ENCODE measurements at regions not wholly inside any gene's neighbourhood (a gene's known extent, or its start where the extent isn't known, plus 50 kb on each side); places are given as distances from the start of the nearest gene placed in this dataset.

DNA sequence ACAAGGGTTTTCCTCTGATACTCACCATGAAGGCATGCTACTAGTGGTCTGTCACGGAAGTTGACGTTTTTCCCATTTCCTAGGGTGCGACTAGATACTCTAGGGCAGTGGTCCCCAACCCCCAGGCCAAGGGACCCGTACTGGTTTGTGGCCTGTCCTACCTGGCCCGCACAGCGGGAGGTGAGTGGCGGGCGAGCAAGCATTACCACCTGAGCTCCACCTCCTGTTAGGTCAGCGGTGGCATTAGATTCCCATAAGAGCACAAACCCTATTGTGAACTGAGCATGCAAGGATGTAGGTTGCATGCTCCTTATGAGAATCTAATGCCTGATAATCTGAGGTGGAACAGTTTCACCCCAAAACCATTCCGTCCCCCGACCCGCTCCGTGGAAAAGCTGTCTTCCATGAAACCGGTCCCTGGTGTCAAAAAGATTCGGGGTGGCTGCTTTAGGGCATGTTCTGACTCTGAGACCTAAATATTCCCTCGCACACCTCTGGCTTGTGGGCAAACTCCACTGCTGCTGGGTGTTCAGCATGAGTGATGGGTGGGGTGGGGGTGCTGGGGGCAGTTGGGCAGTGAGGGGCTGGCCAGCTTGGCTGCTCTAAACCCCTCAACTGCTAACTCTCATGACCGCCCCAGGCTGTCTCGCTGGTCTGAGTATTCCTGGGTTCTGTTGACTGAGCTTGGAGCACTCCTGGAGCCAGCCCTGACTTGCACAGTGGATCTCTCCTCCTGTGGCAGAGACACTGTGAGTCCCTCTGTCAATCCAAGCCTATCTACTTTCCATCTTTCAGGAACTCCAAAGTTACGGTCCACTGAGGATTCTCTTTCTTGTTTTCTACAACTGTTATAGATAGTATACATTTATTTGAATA is 78.3 kb upstream of the NEK6 start:
- no peak for DNase-seq (ENCODE audit: low read depth)

DNA sequence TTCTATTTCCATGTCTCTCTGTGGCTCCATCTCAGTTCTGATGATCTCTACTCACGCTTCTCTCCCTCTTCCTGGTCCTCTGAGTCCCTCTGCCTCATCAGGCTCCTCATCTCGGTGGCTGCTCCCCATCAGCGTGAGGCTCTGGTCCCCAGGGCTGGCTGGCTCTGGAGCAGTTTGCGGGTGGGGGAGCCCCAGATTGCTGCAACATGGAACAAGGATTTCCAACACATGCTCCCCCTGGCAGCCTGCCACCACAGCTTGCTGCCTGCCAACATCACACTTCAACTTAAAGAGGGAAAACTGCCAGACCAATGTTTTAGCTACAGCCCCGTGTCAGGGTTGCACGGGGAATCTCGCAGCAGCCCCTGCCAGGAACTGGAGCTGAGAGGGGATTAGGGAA is 77.2 kb upstream of the NEK6 start:
- DNase-seq (ENCODE audit: low read depth): no peak

- no peak for DNase-seq (ENCODE audit: low read depth)
Observed at GRCh38 chr9:124182741-124183140, 75.0 kb upstream of the NEK6 start.

- DNase-seq (ENCODE audit: low read depth): no peak
Observed at GRCh38 chr9:124183772-124184171, 74.0 kb upstream of the NEK6 start.

- DNase-seq (ENCODE audit: low read depth): no peak
Observed at GRCh38 chr9:124185413-124185812, 72.3 kb upstream of the NEK6 start.

GRCh38 chr9:124187311-124187710 is 70.4 kb upstream of the NEK6 start:
- DNase-seq (ENCODE audit: low read depth): no peak

DNA sequence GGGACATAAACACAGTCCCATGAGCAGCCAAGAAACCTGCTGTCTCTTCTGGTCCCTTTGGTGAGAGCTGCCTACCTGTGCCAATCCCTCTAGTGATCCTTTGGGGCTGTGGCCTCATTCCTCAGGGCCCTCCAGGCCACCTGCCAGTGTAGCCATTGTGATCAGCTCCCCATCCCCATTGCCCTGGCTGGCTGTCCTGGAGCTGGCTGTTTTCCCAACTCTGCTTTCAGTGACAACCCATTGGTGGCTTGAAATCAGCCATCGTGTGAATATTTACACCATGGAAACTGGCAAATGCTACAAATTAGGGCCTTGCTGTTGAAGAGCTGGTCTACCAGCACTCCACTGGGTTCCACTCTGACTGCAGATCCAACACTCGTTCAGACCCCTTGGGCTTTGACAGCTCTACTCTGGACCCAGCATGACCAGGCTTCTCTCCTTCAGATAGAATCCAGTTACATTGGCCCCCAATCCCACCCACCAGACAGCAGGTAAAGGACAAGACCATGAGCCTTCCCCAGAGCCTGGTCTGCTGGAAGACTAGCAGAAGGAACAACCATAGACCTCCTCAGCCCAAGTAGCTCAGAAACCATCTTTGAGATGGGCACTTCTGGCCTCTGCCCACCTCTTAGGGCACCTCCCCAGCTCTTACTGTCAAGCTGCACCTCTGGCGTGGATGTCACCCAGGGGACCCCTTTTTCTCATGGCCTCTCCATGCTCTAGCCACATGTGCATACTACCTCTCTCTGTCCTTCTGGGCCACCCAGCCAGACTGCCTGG is 69.2 kb upstream of the NEK6 start:
- no peak for DNase-seq (ENCODE audit: low read depth)

DNA sequence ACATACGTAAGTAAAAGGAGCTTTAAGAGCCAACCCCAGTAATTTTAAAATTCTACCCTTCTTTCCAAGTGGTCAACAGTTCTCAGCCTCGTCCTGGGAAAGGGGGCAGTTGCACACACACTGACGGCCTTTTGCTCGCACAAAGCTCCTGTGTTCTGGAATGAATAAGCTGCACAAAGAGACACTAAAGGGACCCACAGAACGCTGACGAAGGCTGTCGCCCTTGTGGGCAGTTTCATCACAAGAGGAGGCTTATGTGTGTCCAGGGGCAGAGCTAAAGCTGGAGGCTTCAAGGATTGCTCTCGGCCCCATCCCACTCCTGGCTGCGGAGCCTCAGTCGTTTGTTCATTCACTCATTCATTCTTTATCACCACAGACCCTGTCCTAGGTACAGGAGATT is 67.0 kb upstream of the NEK6 start:
- DNase-seq (ENCODE audit: low read depth): no peak

DNA sequence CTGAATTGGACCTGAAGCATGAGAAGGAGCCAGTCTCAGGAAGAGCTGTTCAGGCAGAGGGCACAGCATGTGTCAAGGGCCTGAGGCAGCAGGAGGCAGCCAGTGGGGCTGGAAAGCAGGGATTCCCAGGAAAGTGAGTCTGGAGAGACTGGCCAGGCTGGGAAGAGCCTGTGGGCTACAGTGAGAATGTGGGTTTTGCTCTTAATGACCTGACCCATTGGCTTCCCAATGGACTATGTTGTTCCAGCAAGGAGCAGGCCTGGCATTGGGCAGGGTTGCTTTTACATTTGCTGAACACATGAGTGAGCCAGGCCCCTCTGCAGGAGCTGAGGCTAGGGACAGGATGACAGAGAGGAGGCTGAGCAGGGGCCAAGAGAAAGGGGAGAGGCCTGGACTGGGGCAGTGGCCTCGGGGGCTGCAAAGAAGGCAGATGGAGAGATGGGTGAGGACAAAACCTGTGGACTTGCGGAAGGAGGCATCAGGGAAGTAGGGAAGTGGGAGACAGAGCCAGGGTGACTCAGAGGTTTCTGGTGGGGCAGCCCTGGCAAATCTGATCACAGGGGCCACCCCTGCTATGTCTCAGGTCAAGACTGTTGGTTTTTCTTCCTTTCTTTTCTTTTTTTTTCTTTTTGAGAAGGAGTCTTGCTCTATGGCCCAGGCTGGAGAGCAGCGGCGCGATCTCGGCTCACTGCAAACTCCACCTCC is 65.9 kb upstream of the NEK6 start:
- DNase-seq (ENCODE audit: low read depth): no peak

DNA sequence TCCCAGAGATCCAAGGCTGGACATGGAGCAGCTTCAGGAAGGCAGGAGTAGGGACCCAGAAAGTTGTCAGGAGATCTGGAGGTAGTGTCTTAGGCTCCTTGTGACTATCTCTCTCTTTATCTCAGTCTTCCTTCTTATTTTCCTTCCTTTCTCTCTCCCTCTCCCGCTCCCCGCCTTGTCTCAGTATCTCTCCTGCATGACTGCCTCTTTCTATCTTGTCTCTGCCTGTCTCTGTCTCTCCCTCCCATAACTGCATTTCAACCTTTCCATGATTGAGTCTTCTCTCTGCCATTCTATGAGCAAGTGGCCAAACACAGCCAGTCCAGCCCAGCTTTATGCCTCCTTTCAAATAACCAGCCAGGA is 61.0 kb upstream of the NEK6 start:
- DNase-seq (ENCODE audit: low read depth): no peak

GRCh38 chr9:124197177-124198095 is 60.3 kb upstream of the NEK6 start:
- no peak for DNase-seq (ENCODE audit: low read depth)

DNA sequence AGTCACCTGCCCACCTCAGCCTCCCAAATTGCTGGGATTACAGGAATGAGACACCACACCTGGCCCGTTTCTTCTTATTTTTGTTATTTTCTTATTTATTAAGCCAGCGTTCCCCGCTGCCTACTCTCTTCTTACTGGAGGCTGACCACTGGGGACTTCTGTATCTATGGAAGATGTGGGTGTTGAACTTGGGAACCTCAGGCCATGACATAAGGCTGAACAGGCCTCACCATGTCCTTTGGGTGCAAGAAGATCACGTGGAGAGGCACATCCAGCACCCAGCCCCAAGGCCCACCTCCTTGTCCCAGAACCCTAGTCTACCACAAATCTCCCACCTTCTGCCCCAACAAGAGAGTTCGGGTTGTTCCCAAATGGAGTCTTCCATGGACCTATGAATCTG is 59.4 kb upstream of the NEK6 start:
- DNase-seq (ENCODE audit: low read depth): no peak

GRCh38 chr9:124198948-124199347 is 58.8 kb upstream of the NEK6 start:
- no peak for DNase-seq (ENCODE audit: low read depth)

GRCh38 chr9:124199474-124199873 is 58.3 kb upstream of the NEK6 start:
- DNase-seq (ENCODE audit: low read depth): no peak

DNA sequence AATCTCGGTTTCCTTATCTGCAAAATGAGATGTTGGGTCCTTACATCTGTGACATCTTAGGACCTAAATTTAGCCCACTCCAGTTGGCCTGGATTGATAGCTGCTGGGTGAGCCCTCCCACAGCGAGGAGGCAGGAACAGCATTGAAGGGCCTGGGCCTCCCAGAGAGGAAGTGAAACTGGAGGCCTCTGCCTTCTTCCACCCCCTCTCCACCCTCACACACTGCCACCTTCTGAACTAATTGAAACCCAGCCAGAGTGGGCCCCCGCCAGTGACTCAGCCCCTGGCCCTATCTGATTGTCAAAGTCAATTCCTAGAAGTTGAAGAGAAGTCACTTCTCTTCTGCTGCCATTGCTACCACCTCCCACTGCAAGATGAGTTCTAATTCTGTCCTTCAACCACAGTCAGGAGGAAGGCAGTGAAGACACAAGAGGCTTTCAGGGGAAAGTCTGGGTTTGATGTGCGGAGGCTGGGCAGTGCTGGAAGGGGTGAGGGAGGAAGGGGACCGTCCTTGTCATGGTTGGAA is 55.2 kb upstream of the NEK6 start:
- DNase-seq (ENCODE audit: low read depth): peak; percentile 82

- DNase-seq (ENCODE audit: low read depth): no peak
Observed at GRCh38 chr9:124205686-124206352, 51.9 kb upstream of the NEK6 start.

DNA sequence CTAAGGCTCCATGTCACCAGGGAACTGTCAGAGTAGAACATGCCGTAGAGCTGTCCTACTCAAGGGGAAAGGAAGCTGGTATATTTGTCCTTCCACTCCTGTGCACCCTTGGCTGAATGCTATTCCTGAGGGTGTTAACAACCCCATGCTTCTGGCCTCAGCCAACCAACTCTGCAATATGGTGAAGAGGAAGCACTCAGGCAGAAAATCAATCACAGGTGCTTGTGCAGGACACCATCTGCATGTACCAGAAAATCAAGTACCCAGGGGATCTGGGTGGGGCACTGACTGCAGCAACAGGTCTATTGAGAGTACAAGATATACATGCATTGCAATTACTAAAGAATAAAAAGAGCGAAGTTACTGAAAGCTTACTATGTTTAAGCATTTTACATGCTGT is 51.4 kb upstream of the NEK6 start:
- DNase-seq (ENCODE audit: low read depth): no peak

All from stimulated activated CD8-positive, alpha-beta memory T cell treated with anti-CD3 and anti-CD28 coated beads, Interleukin-4, amount 100 ng/mL, for 24 hours (primary cell).